Natural killer cell (primary cell): ENCODE measurements at regions not wholly inside any gene's neighbourhood (a gene's known extent, or its start where the extent isn't known, plus 50 kb on each side); places are given as distances from the start of the nearest gene placed in this dataset.

Experiments used
- ATAC-seq, 3 donors: fragments of 150-1000 bp in 2 of 3; fragments of 200-7000 bp in 1 of 3; cut with Tn5 transposase; 1 replicate in 1 of 3; 2 replicates in 2 of 3; pipeline ENCODE4 v1.10.0; 2021; ENCODE audit warnings: mild to moderate bottlenecking in 2 of 3, moderate library complexity in 2 of 3
- DNase-seq, 2 donors: peaks; one replicate each; pipeline versions ENCODE4 v3.0.0 to v3.0.0-alpha.2; 2013 to 2021; ENCODE audit warnings: mixed read lengths in 1 of 2
- H3K27ac ChIP-seq: one replicate; pipeline ENCODE4 v1.5.1; 2013; ENCODE audit warnings: mild to moderate bottlenecking, low read length
- H3K27me3 ChIP-seq: one replicate; pipeline ENCODE4 v1.6.1; 2013; ENCODE audit warnings: low read length; ENCODE audit not compliant: control insufficient read depth, insufficient read depth
- H3K36me3 ChIP-seq: one replicate; pipeline ENCODE4 v1.6.1; 2013; ENCODE audit warnings: low read length; ENCODE audit not compliant: control insufficient read depth, insufficient read depth
- H3K4me1 ChIP-seq: one replicate; pipeline ENCODE4 v1.6.1; 2013; ENCODE audit warnings: low read length; ENCODE audit not compliant: control insufficient read depth, insufficient read depth
- H3K4me3 ChIP-seq: one replicate; pipeline ENCODE4 v1.5.1; 2013; ENCODE audit warnings: low read length
- H3K9me3 ChIP-seq: one replicate; pipeline ENCODE4 v1.6.1; 2013; ENCODE audit warnings: low read length; ENCODE audit not compliant: control insufficient read depth, insufficient read depth
- H3K27ac Mint-ChIP-seq, 2 donors: one replicate each; pipeline ENCODE4 v1.8.0; 2022; ENCODE audit warnings: mild to moderate bottlenecking in 2 of 2, mixed read lengths in 2 of 2, moderate library complexity in 1 of 2
- H3K27me3 Mint-ChIP-seq, 2 donors: one replicate each; pipeline ENCODE4 v1.8.0; 2022; ENCODE audit warnings: low read depth in 2 of 2, mixed read lengths in 2 of 2
- H3K36me3 Mint-ChIP-seq: one replicate; pipeline ENCODE4 v1.8.0; 2022; ENCODE audit warnings: mixed read lengths
- H3K4me1 Mint-ChIP-seq, 2 donors: one replicate each; pipeline ENCODE4 v1.8.0; 2022; ENCODE audit warnings: mixed read lengths in 2 of 2
- H3K4me3 Mint-ChIP-seq: one replicate; pipeline ENCODE4 v1.8.0; 2022; ENCODE audit warnings: mild to moderate bottlenecking, moderate library complexity, mixed read lengths
- H3K9me3 Mint-ChIP-seq, 2 donors: one replicate each; pipeline ENCODE4 v1.8.0; 2022; ENCODE audit warnings: mixed read lengths in 2 of 2
- WGBS: methylation state at CpG from one replicate; pipeline ENCODE4 v1.1.7; 2013; ENCODE audit warnings: missing lambda C conversion rate; ENCODE audit not compliant: insufficient coverage; 5-methylcytosine and 5-hydroxymethylcytosine counted together
- intact Hi-C: fragments of 100-400 bp; cut with micrococcal nuclease; formaldehyde crosslinking; loops from one replicate; pipeline ENCODE4 v1.14.2; 2022
- TF ChIP-seq, protein P1 (sequence below): fragments of 200-600 bp; IDR thresholded peaks from one replicate; pipeline ENCODE4 v1.8.0; 2022; ENCODE audit warnings: antibody characterized with exemption

DNA sequence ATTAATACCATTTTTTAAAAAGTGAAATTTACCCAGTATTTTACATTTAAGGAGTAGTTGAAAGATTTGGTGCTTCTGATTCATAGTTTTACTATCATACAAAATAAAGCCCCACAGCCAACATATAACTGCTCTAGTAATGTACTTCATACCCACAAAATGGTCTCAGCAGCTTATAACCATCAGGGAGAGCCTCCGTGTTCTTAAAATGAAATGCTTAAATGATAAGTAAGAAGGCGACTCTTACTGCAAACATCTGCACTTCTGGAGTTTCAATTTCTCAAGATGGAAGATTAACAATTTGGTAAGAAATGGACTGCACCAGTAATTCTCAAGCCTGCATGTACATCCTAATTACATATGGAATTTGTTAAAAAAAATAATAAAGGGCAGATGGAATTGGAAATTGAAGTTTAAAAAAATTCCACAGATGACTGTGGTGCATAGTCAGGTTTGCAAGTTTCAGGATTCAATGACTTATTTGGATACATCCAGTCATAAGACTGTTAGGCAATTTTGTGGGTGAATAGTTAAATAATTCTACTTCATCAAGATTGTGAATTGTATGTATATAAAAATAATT lies 461.0 kb downstream of the KIF20B start:
- ATAC-seq (no peak), DNase-seq (no peak)
- H3K27ac Mint-ChIP-seq: no peak overlapping the region
- TF ChIP-seq, protein P1, sequence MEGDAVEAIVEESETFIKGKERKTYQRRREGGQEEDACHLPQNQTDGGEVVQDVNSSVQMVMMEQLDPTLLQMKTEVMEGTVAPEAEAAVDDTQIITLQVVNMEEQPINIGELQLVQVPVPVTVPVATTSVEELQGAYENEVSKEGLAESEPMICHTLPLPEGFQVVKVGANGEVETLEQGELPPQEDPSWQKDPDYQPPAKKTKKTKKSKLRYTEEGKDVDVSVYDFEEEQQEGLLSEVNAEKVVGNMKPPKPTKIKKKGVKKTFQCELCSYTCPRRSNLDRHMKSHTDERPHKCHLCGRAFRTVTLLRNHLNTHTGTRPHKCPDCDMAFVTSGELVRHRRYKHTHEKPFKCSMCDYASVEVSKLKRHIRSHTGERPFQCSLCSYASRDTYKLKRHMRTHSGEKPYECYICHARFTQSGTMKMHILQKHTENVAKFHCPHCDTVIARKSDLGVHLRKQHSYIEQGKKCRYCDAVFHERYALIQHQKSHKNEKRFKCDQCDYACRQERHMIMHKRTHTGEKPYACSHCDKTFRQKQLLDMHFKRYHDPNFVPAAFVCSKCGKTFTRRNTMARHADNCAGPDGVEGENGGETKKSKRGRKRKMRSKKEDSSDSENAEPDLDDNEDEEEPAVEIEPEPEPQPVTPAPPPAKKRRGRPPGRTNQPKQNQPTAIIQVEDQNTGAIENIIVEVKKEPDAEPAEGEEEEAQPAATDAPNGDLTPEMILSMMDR: no peak
- no peaks in the 10 kb centered on the region for H3K4me1 Mint-ChIP-seq
- Histone ChIP-seq H3K27me3 (no peaks in the 10 kb centered on the region), H3K4me3 (no peak overlapping the region), H3K27ac (no peak overlapping the region), H3K4me1 (no peaks in the 10 kb centered on the region), H3K36me3 (no peaks in the 10 kb centered on the region), H3K9me3 (no peaks in the 10 kb centered on the region)
- H3K36me3 Mint-ChIP-seq: no peaks in the 10 kb centered on the region
- 81% methylated on average over 2 of the region's 2 CpGs for WGBS
- no peak overlapping the region for H3K4me3 Mint-ChIP-seq
- peaks cover 0 to 7% of the 10 kb centered on the region in 2 donors for H3K9me3 Mint-ChIP-seq
- H3K27me3 Mint-ChIP-seq: no peaks in the 10 kb centered on the region
- intact Hi-C loops: no loop called here

DNA sequence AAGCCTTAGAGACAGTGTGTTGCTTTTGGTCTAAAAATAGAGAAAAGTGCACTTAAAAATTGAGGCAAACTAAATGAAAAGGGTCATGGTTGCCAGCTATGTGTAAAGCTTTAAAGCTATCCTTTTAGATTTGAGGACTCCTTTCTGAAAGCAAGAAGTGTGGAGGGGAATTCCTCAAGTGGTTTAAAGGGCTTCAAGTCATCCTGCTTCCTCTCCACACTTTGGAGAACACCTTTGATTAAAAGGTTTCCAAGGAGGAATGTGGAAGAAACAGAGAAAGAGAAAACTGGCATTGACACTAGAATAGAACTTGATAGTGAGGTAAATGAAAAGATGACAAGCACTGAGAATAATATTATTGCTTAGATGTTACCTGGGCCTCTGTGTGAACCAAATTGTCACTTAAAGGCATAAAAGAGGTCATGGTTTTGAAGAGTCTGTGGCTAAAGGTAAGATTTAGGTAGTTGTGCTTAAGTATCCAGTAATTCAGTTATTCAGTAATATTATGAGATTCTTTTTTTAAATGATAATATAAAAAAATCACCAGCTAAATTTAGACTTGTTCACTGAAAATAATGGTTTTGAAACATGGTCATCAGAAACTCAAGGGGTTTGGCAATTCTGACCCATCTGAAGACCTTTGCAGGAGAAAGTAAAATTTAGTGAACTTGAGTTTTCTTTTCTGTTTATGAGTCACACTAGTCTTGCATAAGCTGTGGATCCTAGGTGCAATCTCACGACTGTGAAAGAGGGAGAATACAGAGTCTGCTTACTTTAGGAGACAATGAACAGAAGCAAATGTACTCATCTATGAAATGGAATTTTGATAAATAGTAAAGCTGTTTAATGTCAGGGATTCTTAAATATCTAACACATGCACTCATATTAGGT lies 466.0 kb downstream of the KIF20B start:
- Histone ChIP-seq H3K9me3 (no peaks in the 10 kb centered on the region), H3K27ac (no peak overlapping the region), H3K36me3 (no peaks in the 10 kb centered on the region), H3K27me3 (no peaks in the 10 kb centered on the region), H3K4me3 (no peak overlapping the region), H3K4me1 (no peaks in the 10 kb centered on the region)
- Mint-ChIP-seq H3K4me1 (no peaks in the 10 kb centered on the region), H3K36me3 (no peaks in the 10 kb centered on the region), H3K27me3 (no peaks in the 10 kb centered on the region), H3K27ac (no peak overlapping the region), H3K4me3 (no peak overlapping the region), H3K9me3 (peaks cover 3 to 15% of the 10 kb centered on the region in 2 donors)
- no peak for DNase-seq
- TF ChIP-seq, protein P1: no peak
- WGBS: 69% methylated on average over 1 of the region's 1 CpG
- no peak for ATAC-seq
- intact Hi-C loops: no loop called here

DNA sequence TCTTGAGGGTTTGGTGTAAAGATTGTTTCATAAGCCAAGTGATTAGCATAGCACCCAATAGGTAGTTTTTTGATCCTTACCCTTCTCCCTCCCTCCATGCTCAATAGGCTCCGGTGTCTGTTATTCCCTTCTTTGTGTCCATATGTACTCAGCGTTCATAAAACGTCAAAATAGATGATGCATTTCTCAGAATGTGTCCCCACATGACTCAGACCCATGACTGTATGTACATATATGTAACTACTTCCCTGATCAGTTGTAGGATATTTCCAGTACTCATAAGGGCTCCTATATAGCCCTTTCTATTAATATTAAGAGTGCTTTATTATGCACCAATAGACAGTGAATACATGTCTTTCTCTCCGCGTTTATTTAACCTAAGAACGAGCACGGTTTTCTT lies 466.9 kb downstream of the KIF20B start:
- Mint-ChIP-seq H3K4me3 (no peak overlapping the region), H3K9me3 (peaks cover 6 to 16% of the 10 kb centered on the region in 2 donors), H3K36me3 (no peaks in the 10 kb centered on the region)

More for the DNA sequence above, 466.9 kb downstream of the KIF20B start:
- TF ChIP-seq, protein P1: no peak
- Histone ChIP-seq H3K4me3 (no peak overlapping the region), H3K4me1 (no peaks in the 10 kb centered on the region), H3K9me3 (no peaks in the 10 kb centered on the region), H3K27me3 (no peaks in the 10 kb centered on the region), H3K36me3 (no peaks in the 10 kb centered on the region), H3K27ac (no peak overlapping the region)
- Mint-ChIP-seq H3K27me3 (no peaks in the 10 kb centered on the region), H3K4me1 (no peaks in the 10 kb centered on the region), H3K27ac (no peak overlapping the region)
- DNase-seq: no peak
- WGBS: 68% methylated on average over 3 of the region's 7 CpGs
- ATAC-seq: no peak
- intact Hi-C loops: no loop called here
